Suppressor macrophage treated with lipopolysaccharide for 1 hour (primary cell): ENCODE measurements at regions not wholly inside any gene's neighbourhood (a gene's known extent, or its start where the extent isn't known, plus 50 kb on each side); places are given as distances from the start of the nearest gene placed in this dataset.
A peak's percentile ranks its signal among the peaks of the same experiment; 100 is the strongest.

Experiments
- DNase-seq, 3 donors: peaks; one replicate each; pipeline ENCODE4 v3.0.0-alpha.2; 2020 to 2022

DNA sequence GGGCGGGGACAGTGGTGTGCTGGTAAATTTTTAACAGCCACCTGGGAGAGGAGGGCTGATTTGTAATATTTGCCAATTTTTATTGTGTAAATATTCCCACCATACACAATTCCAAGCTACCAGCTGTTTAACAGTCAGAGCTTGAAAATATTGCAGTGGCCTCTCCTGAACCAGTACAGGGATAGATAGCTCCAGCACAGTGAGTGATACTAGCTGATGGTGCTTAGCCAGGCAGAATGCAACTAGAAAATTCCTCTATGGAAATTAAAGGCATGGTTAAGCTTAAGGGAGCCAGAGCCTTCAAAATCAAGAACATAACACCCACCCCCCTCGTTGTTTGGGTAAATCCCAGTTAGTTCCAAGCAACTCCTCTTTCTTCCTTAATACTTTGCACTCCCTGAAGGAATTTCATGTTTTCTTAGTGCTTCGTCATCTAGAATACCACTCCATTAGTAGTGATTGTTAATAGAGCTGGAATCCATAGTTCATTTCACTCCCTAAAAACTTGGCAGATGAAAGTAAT is 96.6 kb downstream of the CYB561 start:
- no peak for DNase-seq

DNA sequence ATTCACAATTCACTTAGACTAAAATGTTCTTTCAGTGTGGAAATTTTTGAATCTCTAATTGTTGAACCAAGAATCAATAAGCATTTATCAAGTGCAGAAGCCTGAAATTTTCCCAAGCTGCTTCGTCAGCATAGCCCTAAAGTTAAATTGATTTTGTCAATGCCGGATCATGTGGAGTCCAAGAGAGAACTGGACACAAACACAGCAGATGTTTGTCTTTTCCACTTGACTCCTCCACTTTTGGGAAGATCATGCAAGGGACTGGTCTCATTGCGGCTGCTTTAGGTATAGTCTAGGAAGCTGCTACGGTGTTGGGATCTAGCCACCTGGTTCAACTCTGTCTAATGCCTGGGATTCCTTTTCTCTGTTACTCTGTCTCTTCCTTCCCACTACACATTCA is 95.7 kb downstream of the CYB561 start:
- DNase-seq, result no peak

DNA sequence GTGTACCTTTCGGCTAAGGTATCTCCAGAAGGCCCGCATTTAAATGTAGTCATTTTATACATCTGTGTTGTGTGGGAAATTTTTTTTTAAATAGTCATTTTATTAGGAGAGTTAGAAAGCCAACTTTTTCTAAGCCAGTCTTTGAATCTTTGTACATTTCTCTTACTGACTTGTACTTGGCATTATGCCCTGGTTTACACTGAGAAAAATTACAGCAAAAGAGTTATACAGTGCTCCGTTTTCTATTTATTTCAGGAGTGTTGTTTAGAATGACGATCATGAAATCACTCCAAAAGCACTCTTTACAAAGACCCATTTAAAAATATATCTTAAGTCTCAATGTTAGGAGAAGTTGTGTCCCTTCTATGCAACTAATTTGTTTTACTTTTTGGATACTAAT is 91.8 kb downstream of the CYB561 start:
- DNase-seq, result no peak

DNA sequence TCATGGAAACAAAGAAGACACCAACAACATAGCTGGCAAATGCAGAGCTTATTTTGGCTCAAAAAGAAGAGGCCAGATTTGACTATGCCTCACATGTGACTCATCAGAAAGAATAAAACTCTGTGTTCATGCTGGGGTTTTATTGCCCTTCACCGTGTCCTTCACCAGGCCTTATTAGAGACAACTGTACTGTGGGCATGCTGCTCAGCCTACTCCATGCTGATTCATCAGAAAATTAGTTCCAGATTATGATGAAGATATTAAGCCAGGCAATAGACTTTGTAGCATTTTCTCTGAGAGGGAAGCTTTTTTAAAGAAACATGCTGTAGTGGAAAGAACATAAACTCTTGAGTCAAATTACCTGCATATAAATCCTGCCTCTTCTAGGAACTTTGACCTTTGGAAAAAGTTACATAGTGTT is 89.8 kb downstream of the CYB561 start:
- peak; percentile 18 to 49 (median 45) for DNase-seq

DNA sequence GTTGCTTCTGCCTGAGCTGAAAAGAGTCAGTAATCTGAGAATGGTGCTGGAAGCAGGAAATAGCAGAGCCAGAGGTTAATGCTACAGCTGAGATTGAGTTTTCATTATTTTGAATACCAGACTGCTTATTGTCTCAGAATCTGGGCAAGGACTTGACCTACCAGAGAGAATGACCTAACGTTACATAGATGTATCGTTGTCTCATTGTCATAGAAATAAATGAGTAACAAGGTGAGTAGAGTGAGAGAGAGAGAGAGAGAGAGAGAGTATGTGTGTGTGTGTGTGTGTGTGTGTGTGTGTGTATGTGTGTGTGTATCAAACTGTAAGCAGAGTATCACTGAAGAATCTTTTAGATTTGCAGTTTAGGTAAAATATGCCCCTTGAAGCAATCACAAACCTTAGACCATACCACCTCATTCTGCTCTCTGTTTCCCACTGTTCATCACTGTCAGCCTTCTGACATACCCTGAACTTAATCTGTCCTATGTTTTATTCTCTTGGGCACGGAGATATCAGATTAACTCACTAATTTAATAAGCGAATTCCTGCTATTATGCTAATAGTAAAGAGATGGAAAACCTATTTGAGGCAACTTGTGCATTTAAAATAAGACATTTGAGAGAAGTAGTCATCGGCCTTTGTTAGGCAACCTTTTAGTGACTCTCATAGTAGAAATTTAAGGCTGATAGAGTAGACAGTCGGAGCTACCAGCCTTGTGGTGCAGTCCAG is 87.8 kb downstream of the CYB561 start:
- no peak for DNase-seq

DNA sequence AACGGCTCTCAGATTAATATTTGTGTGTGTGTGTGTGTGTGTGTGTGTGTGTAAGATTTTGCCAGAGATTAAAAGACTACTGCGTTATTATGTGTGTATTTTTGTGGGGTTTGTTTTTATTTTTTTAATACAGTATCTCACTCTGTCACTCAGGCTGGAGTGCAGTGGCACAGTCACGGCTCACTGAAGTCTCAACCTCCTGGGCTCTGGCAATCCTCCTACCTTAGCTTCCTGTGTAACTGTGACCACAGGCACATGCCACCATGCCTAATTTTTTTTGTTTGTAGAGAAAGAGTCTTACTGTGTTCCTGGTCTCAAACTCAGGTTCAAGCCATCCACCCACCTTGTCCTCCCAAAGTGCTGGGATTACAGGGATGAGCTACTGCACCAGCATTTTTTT is 87.2 kb downstream of the CYB561 start:
- DNase-seq, result no peak

DNA sequence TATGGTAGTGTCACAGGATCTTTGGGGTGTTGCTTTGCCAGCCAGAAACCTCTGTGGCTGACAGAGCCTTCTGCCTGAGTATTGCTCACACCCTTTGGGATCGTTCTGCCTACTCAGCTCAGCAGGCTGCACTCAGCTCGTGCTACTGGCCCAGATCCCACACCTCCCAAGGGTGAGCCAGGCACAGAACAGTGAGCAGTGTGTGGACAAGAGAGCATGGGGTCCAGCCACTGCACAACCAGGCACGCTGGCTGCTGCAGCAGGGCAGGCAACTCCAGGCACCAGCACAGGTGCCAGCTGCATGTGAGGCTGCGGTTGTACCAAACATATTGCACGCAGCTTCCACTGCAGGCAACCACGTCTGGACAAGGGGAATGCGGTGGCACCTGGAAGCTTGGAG is 84.9 kb downstream of the CYB561 start:
- no peak for DNase-seq

DNA sequence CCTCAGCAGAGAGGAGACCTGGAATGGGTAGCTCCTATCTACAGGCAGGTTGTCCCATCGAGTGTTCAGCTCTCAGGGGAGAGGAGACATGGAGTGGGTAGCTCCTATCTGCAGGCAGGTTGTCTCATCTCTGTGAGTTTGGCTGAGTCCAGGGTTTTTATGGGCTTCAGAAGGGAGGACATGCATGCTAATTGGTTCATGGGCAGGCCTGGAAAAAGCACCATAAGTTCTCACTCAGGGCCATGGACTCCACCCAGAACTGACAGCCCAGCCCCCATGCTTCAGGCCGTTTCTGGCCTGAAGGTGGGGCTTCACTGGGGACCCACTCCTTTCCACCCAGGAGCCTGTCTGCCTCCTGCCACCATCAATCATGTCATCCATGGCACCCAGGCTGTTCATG is 84.0 kb downstream of the CYB561 start:
- DNase-seq, result no peak

DNA sequence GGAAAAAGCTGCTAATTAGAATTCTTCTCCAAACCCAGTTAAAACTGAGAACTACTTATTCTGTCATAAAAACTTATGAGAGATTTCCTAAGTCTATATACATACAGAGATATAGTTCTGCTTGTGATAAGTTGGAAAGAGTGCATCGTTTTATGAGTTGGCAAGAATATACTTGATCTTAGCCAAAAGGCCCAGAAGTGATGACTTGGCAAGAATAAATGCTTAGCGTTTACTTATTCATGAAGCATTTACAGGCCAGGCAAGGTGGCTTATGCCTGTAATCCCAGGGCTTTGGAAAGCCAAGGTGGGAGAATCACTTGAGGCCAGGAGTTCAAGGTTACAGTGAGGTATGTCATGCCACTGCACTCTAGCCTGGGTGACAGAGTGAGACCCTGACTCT is 81.7 kb downstream of the CYB561 start:
- DNase-seq, result no peak

DNA sequence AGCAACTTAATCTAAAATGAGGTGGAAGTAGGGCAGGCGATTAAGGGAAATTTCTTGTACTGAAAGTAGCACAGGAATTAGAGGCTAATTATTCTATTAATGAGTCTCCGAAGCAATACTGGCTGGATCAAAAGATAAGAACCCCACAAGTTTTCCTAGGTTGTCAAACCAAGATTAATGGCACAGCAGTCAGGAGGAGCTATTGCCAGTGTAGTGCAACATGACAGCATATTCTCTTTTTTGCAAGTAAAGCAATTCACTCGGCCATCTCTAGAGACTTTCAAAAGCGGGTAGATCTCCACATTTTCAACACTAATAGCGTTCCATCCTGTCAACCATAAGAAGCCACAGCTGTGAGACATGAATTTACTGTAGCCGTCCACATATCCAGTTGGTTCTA is 81.2 kb downstream of the CYB561 start:
- no peak for DNase-seq

DNA sequence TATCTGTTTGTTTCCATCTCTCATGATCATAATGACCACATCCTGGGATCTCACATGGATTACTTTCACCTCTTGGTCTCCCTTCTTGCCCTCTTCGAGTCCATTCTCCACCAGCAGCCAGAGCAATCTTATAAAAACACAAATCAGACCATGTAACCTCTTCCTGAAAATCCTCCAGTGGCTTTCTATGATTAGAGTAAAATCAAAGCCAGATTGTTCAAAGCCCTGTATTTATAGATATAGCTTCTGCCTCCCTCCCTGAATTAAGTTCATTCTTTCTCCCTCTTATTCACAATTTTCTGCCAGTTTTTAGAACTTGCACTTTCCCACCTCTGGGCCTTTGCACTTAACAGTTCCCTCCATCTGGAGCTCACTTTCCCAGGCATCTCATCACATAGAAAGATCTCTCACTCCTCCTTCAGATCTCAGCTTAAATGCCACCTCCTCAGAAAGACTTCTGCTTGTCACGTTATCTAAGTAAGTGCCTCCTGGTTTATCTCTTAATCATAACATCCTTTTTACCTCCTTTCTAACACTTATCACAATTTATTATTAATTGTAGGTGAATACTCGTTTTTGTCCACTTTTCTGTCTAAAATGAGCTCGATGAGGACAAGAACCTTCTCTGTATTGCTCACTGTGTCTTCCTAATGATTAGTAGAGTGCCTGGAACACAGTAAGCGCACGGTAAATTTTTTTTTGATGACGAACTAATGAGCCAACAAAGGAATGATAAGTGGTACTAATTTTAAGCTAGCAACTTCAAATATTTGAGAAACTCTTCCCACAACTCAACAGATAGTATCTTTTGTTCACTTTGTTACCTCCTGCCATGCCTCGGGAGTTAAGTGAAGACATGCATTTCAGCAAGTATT is 80.5 kb downstream of the CYB561 start:
- DNase-seq, result no peak

DNA sequence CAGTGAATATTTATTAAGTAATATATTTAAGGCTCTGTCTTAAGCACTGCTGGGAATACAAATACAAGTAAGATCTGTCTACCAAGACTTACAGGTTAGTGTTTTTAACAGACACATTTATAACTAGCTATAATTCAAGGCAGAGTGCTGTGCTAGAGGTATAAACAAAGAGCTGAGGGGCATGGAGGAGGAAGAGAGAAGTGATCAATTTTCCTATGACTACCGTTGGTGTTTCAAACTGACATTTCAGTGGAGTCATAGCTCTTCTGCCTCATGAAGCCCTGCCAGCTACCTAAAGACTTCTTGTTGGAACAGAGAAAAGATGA is 79.9 kb downstream of the CYB561 start:
- no peak for DNase-seq

DNA sequence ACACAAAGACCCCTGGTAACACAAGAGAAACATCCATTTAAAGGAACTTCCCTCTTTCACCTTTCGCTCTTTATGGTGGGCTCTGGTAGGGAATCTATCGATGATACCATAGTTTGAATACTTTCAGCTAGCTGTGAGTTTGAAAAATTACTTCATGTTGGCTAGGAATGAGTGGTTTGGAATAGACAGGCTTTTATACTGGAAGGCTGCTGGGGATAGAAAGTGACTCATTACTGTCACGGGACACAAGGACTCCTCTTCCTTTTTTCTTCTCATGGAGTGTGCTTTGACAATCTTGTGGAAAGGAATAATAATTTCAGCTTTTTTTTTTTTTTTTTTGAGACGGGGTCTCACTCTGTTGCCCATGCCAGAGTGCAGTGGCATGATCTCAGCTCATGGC is 76.9 kb downstream of the CYB561 start:
- DNase-seq, result peak; percentile 68 to 81 (median 79)

DNA sequence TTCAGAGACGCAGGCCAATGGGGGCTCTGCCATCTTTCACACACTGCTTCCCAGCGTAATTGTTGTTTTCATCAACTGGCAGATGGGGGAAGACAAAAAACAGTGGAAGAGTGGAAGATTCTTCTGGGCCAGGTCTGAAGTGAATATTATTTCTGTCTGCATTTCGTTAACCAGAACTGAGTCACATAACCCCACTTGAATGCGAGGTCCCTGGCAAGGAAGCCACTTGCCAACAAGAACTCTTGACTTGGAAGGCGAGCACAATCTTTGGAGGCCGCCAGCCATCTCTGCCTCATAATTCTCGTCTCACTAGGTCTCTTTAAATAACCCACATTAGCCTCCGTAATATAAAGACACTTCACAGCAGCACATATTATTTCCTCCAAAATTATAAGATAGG is 75.4 kb downstream of the CYB561 start:
- no peak for DNase-seq

DNA sequence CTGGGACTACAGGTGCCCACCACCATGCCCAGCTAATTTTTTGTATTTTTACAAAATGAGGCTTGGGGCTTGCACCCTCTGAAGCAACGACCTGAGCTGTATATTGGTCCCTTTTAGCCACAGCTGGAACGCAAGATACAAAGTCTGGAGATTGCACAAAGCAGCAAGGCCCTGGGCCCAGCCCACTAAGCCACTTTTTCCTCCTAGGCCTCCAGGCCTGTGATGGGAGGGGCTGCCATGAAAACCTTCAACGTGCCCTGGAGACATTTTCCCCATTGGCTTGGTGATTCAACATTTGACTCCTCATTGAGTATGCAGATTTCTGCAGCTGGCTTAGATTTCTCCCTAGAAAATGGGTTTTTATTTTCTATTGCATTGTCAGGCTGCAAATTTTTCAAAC is 69.2 kb downstream of the CYB561 start:
- DNase-seq, result no peak

DNA sequence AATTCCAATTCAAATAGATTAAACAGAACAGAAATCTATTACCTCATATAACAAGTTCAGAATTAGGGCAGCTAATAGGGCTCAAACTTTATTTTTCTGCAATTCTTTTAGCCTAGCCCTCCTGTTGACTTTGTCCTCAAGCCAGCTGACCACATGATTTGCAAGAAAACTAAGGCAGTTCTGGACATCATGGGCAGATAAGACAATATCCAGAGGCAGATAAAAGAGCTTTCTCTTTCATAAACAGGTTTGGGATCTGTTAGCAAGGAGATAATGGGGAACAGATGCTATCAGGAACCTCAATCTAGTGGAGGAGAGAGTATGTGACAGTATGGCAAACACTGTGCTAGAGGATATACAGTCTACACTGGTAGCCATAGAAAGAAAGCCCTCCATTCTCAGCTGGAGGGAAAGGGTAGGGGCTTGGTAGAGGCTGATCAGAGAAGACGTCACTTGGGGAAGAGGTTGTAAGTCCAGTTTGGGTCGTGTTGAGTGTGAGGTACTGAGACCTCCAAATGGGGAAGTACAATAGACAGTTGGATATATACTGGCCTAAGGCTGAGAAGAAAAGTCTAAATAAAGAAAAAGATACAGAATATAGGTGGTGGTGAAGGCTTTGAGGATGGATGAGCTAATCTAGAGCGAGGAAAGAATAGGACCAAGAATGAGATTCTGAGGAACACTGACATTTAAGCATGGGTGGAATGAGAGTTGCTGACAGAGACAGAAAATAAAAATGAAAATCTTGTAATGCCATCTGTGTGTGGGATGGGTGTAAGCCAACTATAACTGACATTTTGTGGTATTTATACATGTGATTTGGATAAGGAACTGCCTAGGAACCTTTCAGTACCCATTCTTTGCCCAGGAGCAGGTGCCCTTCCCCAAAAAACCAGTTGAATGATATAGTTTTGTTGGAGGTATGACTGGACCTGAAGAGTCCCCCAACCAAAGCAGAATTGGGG is 67.4 kb downstream of the CYB561 start:
- DNase-seq, result peak in 1 of 3 donors; percentile 6

DNA sequence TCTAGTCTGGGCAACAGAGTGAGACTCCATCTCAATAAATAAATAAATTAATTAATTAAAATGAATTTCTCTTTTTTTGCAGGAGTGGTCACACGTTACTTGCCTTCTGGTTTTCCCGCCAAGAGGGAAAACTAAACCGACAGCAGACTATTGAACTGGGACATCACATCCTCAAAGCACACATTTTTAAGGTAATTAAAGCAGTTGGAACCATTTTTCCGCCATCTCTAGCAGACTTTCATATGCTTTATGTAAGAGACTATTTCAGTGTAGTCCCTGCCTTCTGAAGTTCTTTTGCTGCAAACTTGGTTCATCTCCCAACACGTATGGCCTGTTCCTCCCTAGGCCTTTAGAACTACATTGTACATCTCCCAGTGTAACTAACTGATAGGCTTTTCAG is 66.5 kb downstream of the CYB561 start:
- DNase-seq, result no peak

DNA sequence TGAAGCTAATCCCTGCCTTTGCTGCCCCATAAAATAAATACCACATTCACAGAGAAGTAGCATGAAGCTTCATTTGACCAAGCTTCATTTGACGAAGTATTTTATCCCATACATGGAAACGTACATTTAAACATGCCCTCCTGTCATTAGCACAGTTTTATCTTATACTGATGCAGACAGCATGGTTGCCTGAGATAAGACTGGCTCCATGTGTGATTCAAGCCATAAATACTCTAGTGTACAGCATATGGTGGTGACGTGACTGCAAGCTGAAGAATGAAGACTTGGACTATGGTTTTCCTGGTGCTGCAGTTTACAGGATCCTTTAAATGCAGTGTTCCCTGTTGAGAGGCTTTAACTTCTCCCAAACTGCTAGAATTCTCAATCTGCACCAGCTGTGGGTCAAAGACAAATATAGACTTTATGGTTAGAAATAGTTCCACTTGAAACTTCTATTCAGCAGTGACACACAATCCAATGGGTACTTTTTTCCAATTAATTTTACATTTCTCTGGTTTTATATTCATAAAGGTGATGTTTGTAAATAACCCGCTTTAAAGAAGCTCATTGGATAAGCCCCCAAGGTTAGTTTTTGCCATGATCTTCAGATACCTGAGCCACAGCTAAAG is 64.9 kb downstream of the CYB561 start:
- DNase-seq, result no peak

DNA sequence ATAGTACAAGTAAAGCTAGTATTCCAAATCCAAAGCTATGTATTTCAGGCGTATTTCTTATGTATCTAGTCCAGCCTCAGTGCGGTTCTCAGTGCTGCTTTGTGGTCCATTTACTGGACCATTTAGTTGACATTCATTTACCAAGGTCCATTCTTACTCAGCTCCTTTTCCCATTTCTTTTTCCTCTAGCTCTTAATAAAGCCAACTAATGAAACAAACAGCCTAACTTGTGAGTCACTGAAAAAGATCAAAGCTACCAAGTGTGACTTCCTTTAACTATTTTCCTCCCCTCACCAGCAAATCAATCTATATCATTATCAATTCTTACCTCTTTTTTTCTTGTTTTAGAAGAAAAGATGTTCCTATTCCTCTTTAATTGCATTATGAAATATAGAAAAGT is 64.0 kb downstream of the CYB561 start:
- no peak for DNase-seq
